Activated CD4-positive, CD25-positive, alpha-beta regulatory T cell treated with anti-CD3 and anti-CD28 coated beads, Interleukin-2, amount 50 U/mL, for 16 hours (primary cell): ENCODE measurements at regions not wholly inside any gene's neighbourhood (a gene's known extent, or its start where the extent isn't known, plus 50 kb on each side); places are given as distances from the start of the nearest gene placed in this dataset.
"Not testable (repeated sequence)": the region's sequence is repeated elsewhere in the genome, so short reads cannot be mapped to it uniquely, and the experiment has no call there.

Experiments used
- DNase-seq: peaks from one replicate; pipeline ENCODE4 v3.0.0-alpha.2; 2020; ENCODE audit warnings: low read depth, low spot score

GRCh38 chr16:29311461-29312344, 94.8 kb downstream of the NPIPB11 start:
- no peak for DNase-seq

DNA sequence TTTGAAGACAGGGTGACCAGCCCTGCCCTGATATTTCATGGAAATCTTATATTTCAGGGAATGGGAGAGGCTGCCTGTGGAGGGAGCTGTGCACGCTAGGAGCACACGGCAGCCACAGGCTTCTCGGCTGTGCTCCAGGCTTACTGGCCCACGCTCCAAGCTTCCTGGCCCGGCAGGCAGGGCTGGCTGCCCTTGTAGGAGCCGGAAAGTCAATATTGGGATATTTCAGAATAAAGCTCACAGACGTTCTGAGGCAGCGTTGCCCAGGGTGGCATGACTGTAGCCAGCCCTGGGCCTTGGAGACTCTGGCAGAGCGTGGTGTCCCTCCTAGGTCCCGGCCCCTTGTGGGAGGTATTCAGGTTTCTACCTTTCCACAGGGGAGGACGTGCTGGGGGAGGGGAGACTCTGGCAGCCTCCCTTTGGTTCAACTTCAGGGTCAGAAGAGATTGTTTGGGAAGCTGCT, 95.6 kb downstream of the NPIPB11 start:
- DNase-seq: no peak

DNA sequence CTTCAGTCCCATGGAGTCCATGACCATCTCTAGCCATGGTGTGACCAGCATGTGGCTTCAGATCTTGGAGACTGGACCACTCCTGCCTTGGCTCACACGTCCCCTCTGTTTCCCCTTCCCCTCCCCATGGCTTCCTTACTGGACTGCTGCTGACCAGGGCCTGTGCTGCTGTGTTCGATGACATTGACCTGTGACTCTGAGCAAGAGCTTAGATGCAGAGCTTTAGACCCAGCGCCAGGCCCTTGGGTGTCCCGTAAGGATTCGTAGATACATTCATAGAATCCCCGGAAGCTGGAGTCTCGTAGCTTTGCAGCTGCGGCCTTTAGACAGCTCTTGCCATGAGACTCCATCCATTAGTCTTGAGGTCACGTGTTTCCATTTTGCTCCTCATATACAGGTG, 96.3 kb downstream of the NPIPB11 start:
- DNase-seq: not testable (repeated sequence)

GRCh38 chr16:29309601-29310000, 96.9 kb downstream of the NPIPB11 start:
- not testable (repeated sequence) for DNase-seq

DNA sequence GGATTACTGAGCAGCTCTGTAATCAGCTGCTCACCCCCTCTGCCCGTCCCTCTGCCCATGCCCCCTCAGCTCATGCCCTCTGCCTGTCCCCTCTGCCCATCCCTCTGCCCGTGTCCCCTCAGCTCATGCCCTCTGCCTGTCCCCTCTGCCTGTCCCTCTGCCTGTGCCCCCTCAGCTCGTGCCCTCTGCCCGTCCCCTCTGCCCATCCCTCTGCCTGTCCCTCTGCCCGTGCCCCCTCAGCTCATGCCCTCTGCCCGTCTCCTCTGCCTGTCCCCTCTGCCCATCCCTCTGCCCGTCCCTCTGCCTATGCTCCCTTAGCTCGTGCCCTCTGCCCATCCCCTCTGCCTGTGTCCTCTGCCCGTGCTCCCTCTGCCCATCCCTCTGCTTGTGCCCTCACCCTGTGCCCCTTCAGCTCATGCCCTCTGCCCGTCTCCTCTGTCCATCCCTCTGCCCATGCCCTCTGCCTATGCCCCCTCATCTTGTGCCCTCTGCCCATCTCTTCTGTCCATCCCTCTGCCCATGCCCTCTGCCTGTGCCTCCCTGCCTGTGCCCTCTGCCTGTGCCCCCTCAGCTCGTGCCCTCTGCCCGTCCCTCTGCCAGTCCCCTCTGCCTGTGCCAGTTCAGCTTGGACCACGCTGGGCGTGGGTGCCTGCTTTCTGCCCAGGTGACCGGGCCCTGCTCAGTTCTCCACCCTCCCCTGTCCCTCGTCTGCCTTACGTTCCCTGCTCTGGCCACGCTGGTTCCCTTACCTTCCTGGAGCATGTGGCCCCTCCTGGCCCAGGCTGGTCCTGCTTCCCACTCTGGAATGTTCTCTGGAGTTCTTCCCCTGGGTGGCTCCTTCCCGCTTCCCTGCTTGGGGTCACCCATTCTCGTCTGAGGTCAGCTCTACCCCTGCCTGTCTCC, 97.6 kb downstream of the NPIPB11 start:
- no peak for DNase-seq

DNA sequence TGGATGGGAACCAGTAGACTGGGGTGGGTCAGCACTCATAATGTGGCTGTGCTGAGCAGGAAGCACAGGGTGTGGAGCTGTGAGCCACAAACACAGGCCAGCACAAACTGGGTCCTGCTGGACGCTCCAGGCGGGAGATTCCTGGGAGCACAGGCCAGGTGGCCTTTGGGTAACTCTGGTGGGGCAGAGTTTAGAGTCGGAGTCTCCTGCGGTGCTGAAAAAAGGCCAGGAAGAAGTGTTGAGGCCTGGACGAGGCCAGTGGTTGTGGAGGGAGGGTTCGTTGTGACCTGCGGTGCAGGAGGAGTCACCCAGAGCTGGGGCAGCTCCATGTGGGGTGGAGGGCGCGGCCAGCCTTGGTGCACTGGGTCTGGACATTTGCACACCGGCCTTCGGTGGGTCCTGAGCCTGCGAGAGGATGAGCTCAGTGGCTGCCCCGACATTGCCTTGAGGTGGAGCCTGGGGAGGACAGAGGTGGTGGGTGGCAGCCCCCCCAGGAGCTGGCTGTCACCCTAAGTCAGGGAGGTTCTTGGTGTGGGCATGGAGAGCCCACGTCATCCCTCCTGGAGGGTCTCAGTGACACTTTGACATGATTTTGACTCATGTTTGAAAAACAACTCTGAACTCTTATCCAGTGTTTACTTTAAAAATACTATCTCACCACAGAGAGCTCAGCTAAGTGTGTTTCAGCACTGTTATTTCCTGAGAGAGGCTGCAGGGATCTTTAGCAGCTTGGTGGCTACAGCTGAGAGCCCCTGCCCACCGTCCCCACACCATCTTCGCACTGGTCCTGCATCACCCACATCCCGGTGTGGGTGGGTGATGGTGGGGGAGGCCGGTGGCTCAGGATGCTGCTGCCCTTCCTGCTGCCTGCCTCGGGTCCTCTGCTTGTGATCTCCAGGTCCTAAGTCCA, 98.7 kb downstream of the NPIPB11 start:
- no peak for DNase-seq

DNA sequence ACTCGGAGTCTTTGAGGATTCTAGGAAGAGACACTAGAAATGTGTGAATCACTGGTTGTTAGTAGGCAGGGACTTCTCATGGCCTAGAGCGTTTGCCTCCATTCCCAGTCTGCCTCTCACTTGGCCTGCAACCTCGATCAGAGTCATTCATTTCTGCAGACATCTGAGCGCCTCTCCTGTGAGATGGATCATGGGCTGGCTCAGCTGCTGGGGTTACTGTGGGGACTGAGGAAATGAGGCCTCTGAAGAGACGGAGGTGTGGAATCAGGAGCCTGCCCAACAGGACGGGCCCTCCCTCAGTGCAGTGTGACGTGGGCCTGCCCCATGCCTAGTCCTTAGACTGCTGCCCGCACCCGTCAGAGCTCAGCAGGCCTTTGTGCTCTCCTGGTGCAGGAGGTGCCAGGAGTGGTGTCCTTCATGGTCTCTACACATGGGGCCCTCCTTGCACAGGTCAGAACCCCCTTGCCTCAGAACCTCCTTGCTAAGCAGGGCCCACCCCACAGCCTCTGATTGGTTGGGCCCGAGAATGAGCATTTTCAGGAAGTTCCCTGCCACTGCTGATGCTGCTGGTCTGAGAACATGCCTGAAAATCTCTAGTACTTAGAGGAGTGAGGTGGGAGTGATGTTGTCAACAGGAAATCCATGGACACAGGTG, 99.4 kb downstream of the NPIPB11 start:
- DNase-seq: no peak

DNA sequence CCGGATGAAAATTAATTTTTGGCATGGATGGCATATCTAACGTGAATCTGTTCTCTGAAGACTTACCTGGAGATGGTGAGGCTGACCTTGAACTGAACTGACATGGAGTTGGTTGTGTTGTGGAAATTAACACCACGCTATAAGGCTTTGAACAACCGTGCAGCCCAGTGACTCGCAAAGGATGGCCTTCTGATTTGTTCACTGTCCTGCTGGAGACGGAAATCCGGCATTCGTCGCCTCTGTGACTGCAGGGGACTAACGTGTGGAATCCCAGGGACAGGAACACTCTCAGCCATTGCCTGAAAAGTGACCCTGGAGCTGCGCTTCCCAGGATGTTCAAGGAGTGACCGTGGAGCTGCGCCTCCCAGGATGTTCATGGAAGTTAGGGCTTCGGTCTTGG, 100.3 kb downstream of the NPIPB11 start:
- DNase-seq: no peak

GRCh38 chr16:29305018-29305417, 101.5 kb downstream of the NPIPB11 start:
- DNase-seq: not testable (repeated sequence)

DNA sequence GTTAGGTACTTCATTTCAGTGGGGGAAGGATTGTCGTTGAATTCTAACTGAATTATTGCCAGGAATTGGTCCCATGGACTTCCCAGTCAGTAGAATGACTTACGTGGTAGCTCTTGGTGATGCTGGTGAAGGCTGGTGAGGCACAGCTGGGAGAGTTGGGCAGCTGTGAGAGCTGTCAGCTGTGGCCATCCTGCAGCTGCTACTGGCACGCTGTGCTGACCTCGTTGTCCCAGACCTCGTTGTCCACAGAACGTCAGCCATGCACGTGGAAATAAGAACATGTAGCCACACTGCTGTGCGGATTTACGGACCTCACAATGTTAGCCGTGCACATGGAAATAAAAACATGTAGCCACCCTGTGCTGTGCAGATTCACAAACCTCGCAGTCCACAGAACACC, 102.3 kb downstream of the NPIPB11 start:
- DNase-seq: no peak

DNA sequence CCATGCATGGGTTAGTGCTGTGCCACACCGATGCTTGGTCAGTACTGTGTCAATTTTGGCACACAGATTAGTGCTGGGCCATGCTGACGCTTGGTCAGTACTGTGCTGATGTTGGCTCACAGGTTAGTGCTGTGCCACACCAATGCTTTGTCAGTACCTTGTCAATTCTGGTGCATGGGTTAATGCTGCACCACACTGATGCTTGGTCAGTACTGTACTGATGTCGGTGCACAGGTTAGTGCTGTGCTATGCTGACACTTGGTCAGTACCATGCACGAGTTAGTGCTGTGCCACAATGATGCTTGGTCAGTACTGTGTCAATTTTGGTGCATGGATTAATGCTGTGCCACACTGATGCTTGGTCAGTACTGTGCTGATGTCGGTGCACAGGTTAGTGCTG, 103.0 kb downstream of the NPIPB11 start:
- no peak for DNase-seq

DNA sequence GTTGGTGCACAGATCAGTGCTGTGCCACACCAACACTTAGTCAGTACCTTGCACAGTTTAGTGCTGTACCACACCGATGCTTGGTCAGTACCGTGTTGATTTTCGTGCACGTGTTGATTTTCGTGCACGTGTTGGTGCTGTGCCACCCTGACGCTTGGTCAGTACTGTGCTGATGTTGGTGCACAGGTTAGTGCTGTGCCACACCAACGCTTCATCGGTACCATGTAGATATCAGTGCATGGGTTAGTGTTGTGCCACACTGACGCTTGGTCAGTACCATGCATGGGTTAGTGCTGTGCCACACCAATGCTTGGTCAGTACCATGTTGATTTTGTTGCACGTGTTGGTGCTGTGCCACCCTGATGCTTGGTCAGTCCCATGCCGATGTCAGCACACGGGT, 103.5 kb downstream of the NPIPB11 start:
- DNase-seq: no peak

GRCh38 chr16:29302433-29302832, 104.1 kb downstream of the NPIPB11 start:
- DNase-seq: not testable (repeated sequence)

GRCh38 chr16:29301662-29302285, 104.7 kb downstream of the NPIPB11 start:
- not testable (repeated sequence) for DNase-seq

GRCh38 chr16:29300541-29301535, 105.7 kb downstream of the NPIPB11 start:
- DNase-seq: not testable (repeated sequence)

DNA sequence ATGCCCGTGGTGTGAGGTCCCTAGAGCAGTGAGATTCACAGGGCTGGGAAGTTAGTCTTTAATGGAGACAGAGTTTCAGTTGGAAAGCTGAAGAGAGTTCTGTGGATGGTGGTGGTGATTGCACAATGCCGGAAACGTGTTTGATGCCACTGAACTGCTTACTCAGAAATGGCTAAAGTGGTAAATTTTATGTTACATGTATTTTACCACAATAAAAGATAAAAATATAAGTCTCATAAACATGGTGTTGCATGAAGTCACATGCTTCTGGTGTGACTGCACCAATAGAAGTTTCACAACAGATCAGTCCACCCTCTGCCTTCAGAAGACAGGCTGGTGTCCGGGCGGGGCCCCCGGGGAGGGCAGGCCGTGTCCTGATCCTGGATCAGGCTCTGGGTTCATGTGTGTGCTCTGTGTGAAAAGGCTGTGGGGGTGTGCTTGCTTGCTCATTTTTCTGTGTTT, 106.5 kb downstream of the NPIPB11 start:
- DNase-seq: not testable (repeated sequence)

- DNase-seq: not testable (repeated sequence)
Observed at GRCh38 chr16:29298997-29299396, 107.5 kb downstream of the NPIPB11 start.

- DNase-seq: not testable (repeated sequence)
Observed at GRCh38 chr16:29298307-29298706, 108.2 kb downstream of the NPIPB11 start.

DNA sequence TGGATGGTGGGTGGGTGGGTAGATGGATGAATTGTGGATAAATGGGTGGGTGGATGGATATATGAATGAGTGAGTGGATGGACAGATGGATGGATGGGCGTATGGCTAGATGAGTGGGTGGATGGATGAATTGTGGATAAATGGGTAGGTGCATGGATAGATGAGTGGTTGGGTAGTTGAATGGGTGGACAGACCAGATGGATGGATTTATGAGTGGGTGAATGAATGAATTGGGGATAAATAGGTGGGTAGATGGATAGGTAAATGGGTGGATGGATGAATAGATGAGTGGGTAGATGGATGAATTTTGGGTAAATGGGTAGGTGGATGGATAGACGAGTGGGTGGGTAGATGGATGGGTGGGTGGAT, 108.7 kb downstream of the NPIPB11 start:
- not testable (repeated sequence) for DNase-seq
